ENCODE measurements at regions not wholly inside any gene's neighbourhood (a gene's known extent, or its start where the extent isn't known, plus 50 kb on each side); places are given as distances from the start of the nearest gene placed in this dataset.
A peak's percentile ranks its signal among the peaks of the same experiment; 100 is the strongest.
"Not testable (repeated sequence)": the region's sequence is repeated elsewhere in the genome, so short reads cannot be mapped to it uniquely, and the experiment has no call there.

DNA sequence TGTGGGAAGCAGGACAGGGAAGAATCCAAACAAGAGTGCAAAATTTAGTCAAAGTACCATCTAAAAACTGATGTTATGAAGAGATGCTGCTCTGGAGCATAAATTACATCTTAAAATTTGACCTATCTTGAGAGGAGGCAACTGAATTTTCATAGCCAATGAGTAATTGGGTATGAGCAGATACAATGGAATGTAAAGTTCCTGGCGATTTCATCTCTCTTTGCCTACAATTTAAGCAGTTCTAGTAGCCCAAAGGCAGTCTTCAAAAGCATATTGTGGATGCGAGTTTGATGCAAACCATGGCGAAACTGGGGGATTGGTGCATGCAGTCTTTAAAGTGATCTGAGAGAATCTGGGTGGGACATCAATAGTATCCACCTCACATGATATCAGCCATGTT lies 1265.9 kb downstream of the BRINP3 start:
- 72 to 82% methylated on average over 3 of the region's 3 CpGs for WGBS, 2 donors
- no peak overlapping the region for H3K4me3 ChIP-seq (ENCODE audit: low read depth, poor library complexity, severe bottlenecking)
- TF ChIP-seq, protein P1, sequence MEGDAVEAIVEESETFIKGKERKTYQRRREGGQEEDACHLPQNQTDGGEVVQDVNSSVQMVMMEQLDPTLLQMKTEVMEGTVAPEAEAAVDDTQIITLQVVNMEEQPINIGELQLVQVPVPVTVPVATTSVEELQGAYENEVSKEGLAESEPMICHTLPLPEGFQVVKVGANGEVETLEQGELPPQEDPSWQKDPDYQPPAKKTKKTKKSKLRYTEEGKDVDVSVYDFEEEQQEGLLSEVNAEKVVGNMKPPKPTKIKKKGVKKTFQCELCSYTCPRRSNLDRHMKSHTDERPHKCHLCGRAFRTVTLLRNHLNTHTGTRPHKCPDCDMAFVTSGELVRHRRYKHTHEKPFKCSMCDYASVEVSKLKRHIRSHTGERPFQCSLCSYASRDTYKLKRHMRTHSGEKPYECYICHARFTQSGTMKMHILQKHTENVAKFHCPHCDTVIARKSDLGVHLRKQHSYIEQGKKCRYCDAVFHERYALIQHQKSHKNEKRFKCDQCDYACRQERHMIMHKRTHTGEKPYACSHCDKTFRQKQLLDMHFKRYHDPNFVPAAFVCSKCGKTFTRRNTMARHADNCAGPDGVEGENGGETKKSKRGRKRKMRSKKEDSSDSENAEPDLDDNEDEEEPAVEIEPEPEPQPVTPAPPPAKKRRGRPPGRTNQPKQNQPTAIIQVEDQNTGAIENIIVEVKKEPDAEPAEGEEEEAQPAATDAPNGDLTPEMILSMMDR (IDR thresholded peaks at IDR 0.05), result no peak
- TF ChIP-seq POLR2A (IDR thresholded peaks at IDR 0.05), result no peak
- DNase-seq (ENCODE audit: low spot score in 2 of 2), result no peak
- intact Hi-C loops (cut with DNase I; ENCODE audit: low total_unique reads), result no loop called here

DNA sequence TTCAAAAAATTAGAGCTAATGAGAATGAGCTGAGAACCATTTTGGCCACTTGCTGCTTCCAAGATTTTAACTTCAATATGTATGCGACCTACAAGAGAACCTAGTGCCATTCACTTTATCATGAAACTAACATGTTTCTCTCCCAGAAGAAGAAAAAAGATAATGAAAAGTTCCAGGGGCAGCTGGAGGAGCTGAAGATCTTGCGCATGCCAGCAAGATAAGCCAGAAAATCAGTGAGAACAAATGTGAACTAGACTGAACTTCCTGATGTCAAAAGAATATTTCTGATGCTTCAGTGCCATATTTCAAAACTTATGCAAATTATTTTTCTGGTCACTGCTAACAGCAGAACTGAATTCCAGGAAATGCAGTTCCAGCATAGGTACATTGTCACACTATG lies 1265.1 kb downstream of the BRINP3 start:
- 73 to 87% methylated on average over 2 of the region's 2 CpGs for WGBS, 2 donors
- DNase-seq (ENCODE audit: low spot score in 2 of 2), result no peak
- H3K4me3 ChIP-seq (ENCODE audit: low read depth, poor library complexity, severe bottlenecking), result no peak overlapping the region
- intact Hi-C loops (cut with DNase I; ENCODE audit: low total_unique reads), result no loop called here
- TF ChIP-seq, protein P1 (IDR thresholded peaks at IDR 0.05), result no peak

DNA sequence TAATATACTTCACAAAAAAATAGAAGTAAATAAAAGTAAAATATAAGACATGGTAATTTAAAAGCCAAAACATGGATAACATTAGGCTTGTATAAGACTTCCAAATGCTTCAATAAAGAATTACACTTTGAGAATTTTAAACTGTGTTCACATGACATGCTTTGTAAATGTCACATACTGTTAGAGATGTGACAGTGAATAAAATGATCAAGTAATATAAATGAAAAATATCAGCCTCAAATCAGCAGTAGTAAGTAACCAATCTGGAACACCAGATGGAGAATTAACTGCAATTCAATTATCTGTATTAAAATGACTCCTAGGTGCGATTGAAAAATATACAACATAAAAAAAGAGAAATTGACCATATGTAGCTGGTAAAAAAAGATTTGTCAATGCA lies 1260.8 kb downstream of the BRINP3 start:
- intact Hi-C loops (cut with DNase I; ENCODE audit: low total_unique reads), result no loop called here
- TF ChIP-seq, protein P1 (IDR thresholded peaks at IDR 0.05), result no peak
- TF ChIP-seq POLR2A (IDR thresholded peaks at IDR 0.05), result no peak
- no peak for DNase-seq (ENCODE audit: low spot score in 2 of 2)
- WGBS, 2 donors, result 86 to 89% methylated on average over 1 of the region's 1 CpG
- no peak overlapping the region for H3K4me3 ChIP-seq (ENCODE audit: low read depth, poor library complexity, severe bottlenecking)

DNA sequence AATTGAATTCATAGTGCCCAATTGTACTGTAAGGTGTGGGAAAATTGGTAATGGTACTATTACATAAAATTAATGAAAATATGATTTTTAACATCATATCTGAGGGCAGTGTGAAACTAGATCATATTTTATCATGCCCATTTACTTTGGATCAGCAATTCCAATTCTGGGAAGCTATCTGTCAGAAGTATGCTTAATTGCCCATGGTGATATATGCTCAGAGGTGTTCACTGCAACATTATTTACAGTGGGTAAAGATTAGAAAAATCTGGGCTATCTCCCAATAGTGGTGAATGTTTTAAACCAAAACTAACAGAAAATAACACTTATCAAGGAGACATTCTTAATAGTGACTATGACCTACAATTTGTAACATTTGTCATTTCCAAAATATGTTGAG lies 1260.0 kb downstream of the BRINP3 start:
- TF ChIP-seq, protein P1 (IDR thresholded peaks at IDR 0.05), result no peak
- TF ChIP-seq POLR2A (IDR thresholded peaks at IDR 0.05), result no peak
- H3K4me3 ChIP-seq (ENCODE audit: low read depth, poor library complexity, severe bottlenecking), result no peak overlapping the region
- no peak for DNase-seq (ENCODE audit: low spot score in 2 of 2)
- intact Hi-C loops (cut with DNase I; ENCODE audit: low total_unique reads), result no loop called here

DNA sequence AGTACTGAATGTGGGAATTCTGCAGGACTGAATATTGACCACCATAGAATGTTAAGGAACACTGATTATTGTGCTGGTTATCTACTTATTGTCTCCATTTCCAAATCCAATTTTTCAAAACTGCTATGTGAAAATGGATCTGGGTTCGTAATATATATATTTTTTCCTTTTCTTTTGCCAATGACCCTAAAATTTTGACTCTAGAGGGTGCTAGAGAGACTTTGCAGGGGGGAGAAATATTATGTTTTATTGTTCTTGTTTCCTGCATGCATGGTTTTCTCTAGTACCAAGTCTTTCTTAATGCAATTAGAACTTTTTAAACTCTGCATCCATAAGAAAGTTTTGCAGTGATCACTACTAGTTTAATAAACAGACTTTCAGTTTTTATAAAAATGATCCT lies 1256.9 kb downstream of the BRINP3 start:
- WGBS, 2 donors, result 50 to 58% methylated on average over 1 of the region's 1 CpG
- TF ChIP-seq, protein P1 (IDR thresholded peaks at IDR 0.05), result no peak
- TF ChIP-seq POLR2A (IDR thresholded peaks at IDR 0.05), result no peak
- no peak for DNase-seq (ENCODE audit: low spot score in 2 of 2)
- no peak overlapping the region for H3K4me3 ChIP-seq (ENCODE audit: low read depth, poor library complexity, severe bottlenecking)
- intact Hi-C loops (cut with DNase I; ENCODE audit: low total_unique reads), result no loop called here

DNA sequence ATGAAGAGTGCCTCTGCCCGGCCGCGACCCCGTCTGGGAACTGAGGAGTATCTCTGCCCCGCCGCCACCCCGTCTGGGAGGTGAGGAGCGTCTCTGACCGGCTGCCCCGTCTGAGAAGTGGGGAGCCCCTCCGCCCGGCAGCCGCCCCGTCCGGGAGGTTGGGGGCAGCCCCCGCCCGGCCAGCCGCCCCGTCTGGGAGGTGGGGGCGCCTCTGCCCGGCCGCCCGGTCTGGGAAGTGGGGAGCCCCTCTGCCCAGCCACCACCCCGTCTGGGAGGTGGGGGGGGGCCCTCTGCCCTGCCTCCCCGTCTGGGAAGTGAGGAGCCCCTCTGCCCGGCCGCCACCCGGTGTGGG lies 1251.9 kb downstream of the BRINP3 start:
- peak in 1 of 2 donors; percentile 64 for DNase-seq (ENCODE audit: low spot score in 2 of 2)
- intact Hi-C loops (cut with DNase I; ENCODE audit: low total_unique reads); H3K4me3 ChIP-seq (ENCODE audit: low read depth, poor library complexity, severe bottlenecking): not testable (repeated sequence)
- 93 to 100% methylated on average over 3 to 15 of the region's 28 CpGs for WGBS, 2 donors
